CD14-positive monocyte (primary cell): ENCODE measurements at regions not wholly inside any gene's neighbourhood (a gene's known extent, or its start where the extent isn't known, plus 50 kb on each side); places are given as distances from the start of the nearest gene placed in this dataset.

Source experiments
- DNase-seq, 3 donors: peaks; one replicate each; pipeline ENCODE4 v3.0.0-alpha.2; 2011 to 2022
- H2AFZ ChIP-seq: 2 replicates; pipeline ENCODE4 v1.6.0; 2012; ENCODE audit warnings: mild to moderate bottlenecking, low read depth, low read length, inconsistent platforms; ENCODE audit not compliant: insufficient read depth, poor library complexity, severe bottlenecking
- H3K27ac ChIP-seq, 2 donors: 1 replicate in 1 of 2; 2 replicates in 1 of 2; pipeline ENCODE4 v1.5.1; 2012 to 2013; ENCODE audit warnings: low read length in 2 of 2, control low read depth in 1 of 2, inconsistent platforms in 1 of 2, low read depth in 1 of 2, mild to moderate bottlenecking in 1 of 2
- H3K27me3 ChIP-seq, 2 donors: one replicate each; pipeline versions ENCODE4 v1.6.0 to v1.6.1; 2011 to 2013; ENCODE audit warnings: low read length in 2 of 2; ENCODE audit not compliant: control insufficient read depth in 2 of 2, insufficient read depth in 2 of 2
- H3K36me3 ChIP-seq, 2 donors: replicated peaks in 1 of 2; 1 replicate in 1 of 2; 2 replicates in 1 of 2; pipeline versions ENCODE4 v1.5.1 to v1.6.1; 2012 to 2013; ENCODE audit warnings: low read length in 2 of 2, control low read depth in 1 of 2, inconsistent platforms in 1 of 2, mild to moderate bottlenecking in 1 of 2; ENCODE audit not compliant: insufficient read depth in 2 of 2, control insufficient read depth in 1 of 2
- H3K4me1 ChIP-seq, 2 donors: 1 replicate in 1 of 2; 2 replicates in 1 of 2; pipeline versions ENCODE4 v1.5.1 to v1.6.1; 2012 to 2013; ENCODE audit warnings: low read length in 2 of 2, control low read depth in 1 of 2, inconsistent platforms in 1 of 2, mild to moderate bottlenecking in 1 of 2, moderate library complexity in 1 of 2; ENCODE audit not compliant: insufficient read depth in 2 of 2, control insufficient read depth in 1 of 2
- H3K4me2 ChIP-seq: replicated peaks from 2 replicates; pipeline ENCODE3; 2012; ENCODE audit warnings: low read length, moderate library complexity, mild to moderate bottlenecking; ENCODE audit not compliant: poor library complexity, severe bottlenecking; ENCODE audit errors: extremely low read depth
- H3K4me3 ChIP-seq, 3 experiments: fragments of 200-600 bp in 1 of 3; sonication (generic) in 1 of 3; replicated peaks in 1 of 3; 1 replicate in 2 of 3; 2 replicates in 1 of 3; pipeline ENCODE4 v1.5.1; 2011 to 2013; ENCODE audit warnings: low read length in 3 of 3, mild to moderate bottlenecking in 3 of 3, control low read depth in 2 of 3, low read depth in 2 of 3, inconsistent platforms in 1 of 3, moderate library complexity in 1 of 3
- H3K79me2 ChIP-seq: 2 replicates; pipeline ENCODE4 v1.6.0; 2012; ENCODE audit warnings: mild to moderate bottlenecking, control low read depth, inconsistent platforms, low read length, moderate library complexity; ENCODE audit not compliant: insufficient read depth
- H3K9ac ChIP-seq: 2 replicates; pipeline ENCODE4 v1.6.0; 2017; ENCODE audit warnings: low read length, mild to moderate bottlenecking; ENCODE audit not compliant: insufficient read depth, poor library complexity, severe bottlenecking
- H3K9me3 ChIP-seq, 2 donors: replicated peaks in 1 of 2; 1 replicate in 1 of 2; 2 replicates in 1 of 2; pipeline versions ENCODE4 v1.5.1 to v1.6.1; 2012 to 2013; ENCODE audit warnings: low read length in 2 of 2, control low read depth in 1 of 2; ENCODE audit not compliant: control insufficient read depth in 1 of 2, insufficient read depth in 1 of 2
- H4K20me1 ChIP-seq: 2 replicates; pipeline ENCODE4 v1.6.0; 2012; ENCODE audit warnings: mild to moderate bottlenecking, low read length, control low read depth, moderate library complexity; ENCODE audit not compliant: insufficient read depth
- H3K27ac Mint-ChIP-seq, 7 donors: one replicate each; pipeline ENCODE4 v1.8.0; 2020; ENCODE audit warnings: mild to moderate bottlenecking in 7 of 7, mixed read lengths in 7 of 7, moderate library complexity in 6 of 7, inconsistent platforms in 2 of 7
- H3K27me3 Mint-ChIP-seq, 3 donors: one replicate each; pipeline ENCODE4 v1.8.0; 2021 to 2022; ENCODE audit warnings: low read depth in 3 of 3, mild to moderate bottlenecking in 3 of 3, mixed read lengths in 3 of 3, moderate library complexity in 3 of 3, inconsistent platforms in 1 of 3
- H3K36me3 Mint-ChIP-seq, 2 donors: one replicate each; pipeline ENCODE4 v1.8.0; 2020; ENCODE audit warnings: mixed read lengths in 2 of 2, inconsistent platforms in 1 of 2, mild to moderate bottlenecking in 1 of 2
- H3K4me1 Mint-ChIP-seq: one replicate; pipeline ENCODE4 v1.8.0; 2020; ENCODE audit warnings: mild to moderate bottlenecking, mixed read lengths
- H3K4me3 Mint-ChIP-seq, 2 donors: one replicate each; pipeline ENCODE4 v1.8.0; 2020; ENCODE audit warnings: mild to moderate bottlenecking in 2 of 2, mixed read lengths in 2 of 2, moderate library complexity in 1 of 2
- H3K9me3 Mint-ChIP-seq, 7 donors: one replicate each; pipeline ENCODE4 v1.8.0; 2020 to 2022; ENCODE audit warnings: mixed read lengths in 7 of 7, mild to moderate bottlenecking in 6 of 7, moderate library complexity in 6 of 7, inconsistent platforms in 2 of 7
- WGBS: methylation state at CpG from one replicate; pipeline ENCODE4 v1.1.5; 2013; ENCODE audit warnings: missing lambda C conversion rate; ENCODE audit not compliant: insufficient coverage; 5-methylcytosine and 5-hydroxymethylcytosine counted together
- intact Hi-C, 2 donors: fragments of 100-400 bp; cut with micrococcal nuclease; formaldehyde crosslinking; loops; one replicate each; pipeline versions ENCODE4 v1.15.0 to v1.15.1; 2023
- TF ChIP-seq, protein P1 (sequence below): fragments of 200-600 bp; IDR thresholded peaks from one replicate; pipeline ENCODE4 v1.8.0; 2022; ENCODE audit warnings: antibody characterized with exemption, mild to moderate bottlenecking

DNA sequence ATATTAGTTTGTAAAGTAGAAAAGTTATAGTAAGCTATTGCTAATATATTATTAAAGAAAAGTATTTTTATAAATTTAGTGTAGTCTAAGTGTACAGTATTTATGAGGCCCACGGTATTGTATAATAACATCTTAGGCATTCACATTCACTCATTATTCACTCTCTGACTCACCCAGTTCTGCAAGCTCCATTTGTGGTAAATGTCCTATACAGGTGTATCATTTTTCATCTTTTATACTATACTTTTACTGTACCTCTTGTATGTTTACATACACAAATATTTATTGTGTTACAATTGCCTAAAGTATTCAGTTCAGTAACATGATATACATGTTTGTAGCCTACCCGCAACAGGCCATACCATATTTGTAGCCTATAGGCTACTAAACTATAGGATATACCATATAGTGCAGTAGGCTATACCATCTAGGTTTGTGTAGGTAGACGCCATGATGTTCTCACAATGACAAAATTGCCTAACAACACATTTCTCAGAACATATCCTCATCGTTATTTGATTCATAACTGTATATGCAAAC, 246.8 kb upstream of the ALCAM start:
- Histone ChIP-seq H3K79me2 (no peaks in the 10 kb centered on the region), H2AFZ (no peak overlapping the region), H3K27ac (no peak overlapping the region), H3K36me3 (no peaks in the 10 kb centered on the region), H3K4me1 (no peaks in the 10 kb centered on the region), H3K9ac (no peak overlapping the region), H3K4me2 (no peak overlapping the region), H3K27me3 (no peaks in the 10 kb centered on the region), H3K9me3 (no peaks in the 10 kb centered on the region), H4K20me1 (no peaks in the 10 kb centered on the region), H3K4me3 (no peak overlapping the region)
- no CpG with 5 or more reads among the region's 4 CpGs for WGBS
- Mint-ChIP-seq H3K36me3 (no peaks in the 10 kb centered on the region), H3K27me3 (peaks cover 0 to 3% (median 3%) of the 10 kb centered on the region in 3 donors), H3K9me3 (peaks cover 0 to 3% (median 1%) of the 10 kb centered on the region in 7 donors), H3K4me1 (no peaks in the 10 kb centered on the region), H3K4me3 (no peak overlapping the region), H3K27ac (no peak overlapping the region)
- TF ChIP-seq, protein P1, sequence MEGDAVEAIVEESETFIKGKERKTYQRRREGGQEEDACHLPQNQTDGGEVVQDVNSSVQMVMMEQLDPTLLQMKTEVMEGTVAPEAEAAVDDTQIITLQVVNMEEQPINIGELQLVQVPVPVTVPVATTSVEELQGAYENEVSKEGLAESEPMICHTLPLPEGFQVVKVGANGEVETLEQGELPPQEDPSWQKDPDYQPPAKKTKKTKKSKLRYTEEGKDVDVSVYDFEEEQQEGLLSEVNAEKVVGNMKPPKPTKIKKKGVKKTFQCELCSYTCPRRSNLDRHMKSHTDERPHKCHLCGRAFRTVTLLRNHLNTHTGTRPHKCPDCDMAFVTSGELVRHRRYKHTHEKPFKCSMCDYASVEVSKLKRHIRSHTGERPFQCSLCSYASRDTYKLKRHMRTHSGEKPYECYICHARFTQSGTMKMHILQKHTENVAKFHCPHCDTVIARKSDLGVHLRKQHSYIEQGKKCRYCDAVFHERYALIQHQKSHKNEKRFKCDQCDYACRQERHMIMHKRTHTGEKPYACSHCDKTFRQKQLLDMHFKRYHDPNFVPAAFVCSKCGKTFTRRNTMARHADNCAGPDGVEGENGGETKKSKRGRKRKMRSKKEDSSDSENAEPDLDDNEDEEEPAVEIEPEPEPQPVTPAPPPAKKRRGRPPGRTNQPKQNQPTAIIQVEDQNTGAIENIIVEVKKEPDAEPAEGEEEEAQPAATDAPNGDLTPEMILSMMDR, result no peak
- intact Hi-C loops, result no loop called here
- no peak for DNase-seq

GRCh38 chr3:105130911-105131310, 235.8 kb upstream of the ALCAM start:
- TF ChIP-seq, protein P1, result no peak
- DNase-seq, result no peak
- Histone ChIP-seq H2AFZ (no peak overlapping the region), H3K9me3 (peaks cover 0 to 12% of the 10 kb centered on the region in 2 donors), H3K9ac (no peak overlapping the region), H3K4me1 (no peaks in the 10 kb centered on the region), H3K4me3 (no peak overlapping the region), H4K20me1 (no peaks in the 10 kb centered on the region), H3K36me3 (no peaks in the 10 kb centered on the region), H3K79me2 (no peaks in the 10 kb centered on the region), H3K27me3 (no peaks in the 10 kb centered on the region), H3K27ac (no peak overlapping the region), H3K4me2 (no peak overlapping the region)
- H3K27ac Mint-ChIP-seq, result no peak overlapping the region
- H3K27me3 Mint-ChIP-seq, result peaks cover 0 to 2% (median 1%) of the 10 kb centered on the region in 3 donors
- H3K36me3 Mint-ChIP-seq, result no peaks in the 10 kb centered on the region
- peaks cover 7% of the 10 kb centered on the region for H3K4me1 Mint-ChIP-seq
- peaks cover 14 to 26% (median 19%) of the 10 kb centered on the region in 7 donors for H3K9me3 Mint-ChIP-seq
- H3K4me3 Mint-ChIP-seq, result no peak overlapping the region
- intact Hi-C loops, result no loop called here
- WGBS, result no CpG with 5 or more reads among the region's 3 CpGs
